HG02763 (cell line): ENCODE measurements at regions not wholly inside any gene's neighbourhood (a gene's known extent, or its start where the extent isn't known, plus 50 kb on each side); places are given as distances from the start of the nearest gene placed in this dataset.

Experiments
- ATAC-seq: cut with Tn5 transposase; IDR thresholded peaks from one replicate; pipeline ENCODE4 v1.9.1; 2021; ENCODE audit warnings: mild to moderate bottlenecking, moderate library complexity; ENCODE audit not compliant: unreplicated experiment

DNA sequence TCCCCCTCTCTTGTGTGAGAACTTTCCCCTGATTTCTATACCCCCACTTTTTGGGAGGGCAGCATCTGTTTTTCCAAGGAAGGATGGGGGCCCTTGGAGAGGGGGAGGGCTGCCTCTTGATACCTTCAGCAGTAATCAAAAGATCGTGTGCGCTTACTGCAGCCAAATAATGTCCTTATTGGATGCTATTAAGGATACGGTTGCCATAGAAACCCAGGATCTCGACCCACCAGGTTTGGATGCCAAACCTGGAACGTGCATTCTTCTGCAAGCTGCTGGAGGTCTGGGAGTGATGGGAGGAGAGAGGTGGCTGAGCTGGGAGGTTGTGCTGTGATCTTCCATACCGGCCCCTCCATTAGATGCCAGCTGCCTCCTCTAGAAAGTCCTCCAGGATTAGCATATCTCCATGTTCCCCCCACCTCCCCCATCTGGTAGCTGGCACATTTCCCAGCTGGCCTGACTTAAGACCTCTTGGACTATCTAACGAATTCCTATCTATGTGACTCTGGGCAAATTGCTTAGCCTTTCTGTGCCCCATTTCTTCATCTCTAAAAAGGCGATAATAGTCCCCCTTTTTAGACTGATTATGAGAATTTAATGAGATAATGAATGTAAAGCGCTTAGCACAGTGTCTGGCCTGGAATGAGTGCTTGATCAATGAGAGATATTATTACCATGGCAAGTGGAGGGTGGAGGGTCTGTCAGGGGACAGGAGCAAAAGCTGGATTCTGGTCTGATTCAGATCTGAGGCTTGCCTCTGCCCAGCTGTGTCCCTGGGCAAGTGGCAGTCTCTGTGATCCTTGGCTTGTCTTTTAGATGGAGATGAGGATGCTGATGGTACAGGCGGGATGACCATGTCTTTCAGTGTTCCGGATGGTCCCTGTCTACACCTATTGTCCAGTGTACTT lies 78.5 kb upstream of the PCBD1 start:
- no peak for ATAC-seq

DNA sequence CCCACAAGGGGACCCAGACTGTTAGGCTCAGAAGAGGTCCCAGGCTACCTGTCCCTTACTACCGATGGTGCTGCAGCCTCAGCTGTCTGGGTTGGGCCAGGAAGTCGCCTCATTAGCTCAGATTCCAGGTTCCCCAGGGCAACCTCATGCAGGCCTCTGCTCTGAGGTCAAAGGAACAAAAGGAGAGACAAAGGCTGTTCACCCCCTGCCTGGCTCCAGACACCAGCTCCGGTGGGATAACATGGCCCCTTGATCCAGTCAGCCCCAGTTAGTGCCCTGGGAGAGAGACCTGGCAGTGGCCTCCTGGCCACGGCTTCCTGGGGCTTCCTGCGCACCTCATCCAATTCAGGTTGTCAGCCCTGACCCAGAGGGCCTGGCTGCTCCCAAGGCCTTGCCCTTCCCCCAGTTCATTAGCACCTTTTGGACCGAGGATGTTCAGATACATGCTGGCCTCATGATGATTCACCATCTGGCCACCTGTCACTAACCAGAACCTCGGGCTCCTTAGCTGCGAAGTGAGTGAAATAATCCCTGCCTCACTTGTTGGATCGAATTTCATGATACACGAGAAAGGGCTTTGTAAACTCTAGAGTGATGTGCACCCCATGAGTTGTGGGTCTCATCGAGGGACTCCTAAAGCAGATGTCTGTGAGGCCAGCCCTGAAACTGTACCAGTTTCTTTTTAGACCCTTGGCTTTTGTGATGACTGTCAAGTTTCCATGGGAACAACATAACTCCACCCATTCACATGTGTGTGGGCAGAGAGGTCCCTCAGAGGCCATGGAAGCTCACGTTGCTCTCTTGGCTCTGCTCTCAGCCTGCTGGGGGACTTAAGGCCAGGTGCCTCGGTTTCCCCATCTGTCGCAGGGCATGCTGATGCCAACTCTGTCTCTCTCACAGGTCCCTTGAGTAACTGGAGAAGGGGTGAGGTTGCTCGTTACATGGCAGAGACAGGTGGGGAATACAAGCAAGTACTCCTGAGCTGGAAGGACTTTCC lies 79.5 kb upstream of the PCBD1 start:
- peak; percentile 58 for ATAC-seq

- no peak for ATAC-seq
Measured at GRCh38 chr10:70969188-70969587, 80.8 kb upstream of the PCBD1 start.

DNA sequence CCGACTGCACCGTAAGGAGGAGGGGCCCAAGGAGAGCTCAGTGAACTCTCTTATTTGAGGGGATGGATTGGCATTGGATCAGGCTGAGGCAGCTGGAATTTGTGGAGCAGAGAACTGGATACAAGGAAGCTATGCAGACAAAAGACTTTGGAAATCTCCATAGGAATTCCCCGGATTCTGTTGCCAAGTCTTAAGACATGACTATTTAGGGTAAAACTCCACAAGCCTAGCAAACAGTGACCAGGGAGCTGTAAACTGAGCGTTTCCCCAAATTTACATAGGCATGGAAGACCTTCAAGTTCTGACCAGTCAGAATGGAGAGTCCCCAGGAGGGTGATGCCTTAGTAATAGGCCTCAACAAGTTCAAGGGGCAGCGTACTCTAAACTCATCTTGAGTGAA lies 82.5 kb upstream of the PCBD1 start:
- no peak for ATAC-seq

- ATAC-seq: no peak
Measured at GRCh38 chr10:70973275-70973674, 84.9 kb upstream of the PCBD1 start.

DNA sequence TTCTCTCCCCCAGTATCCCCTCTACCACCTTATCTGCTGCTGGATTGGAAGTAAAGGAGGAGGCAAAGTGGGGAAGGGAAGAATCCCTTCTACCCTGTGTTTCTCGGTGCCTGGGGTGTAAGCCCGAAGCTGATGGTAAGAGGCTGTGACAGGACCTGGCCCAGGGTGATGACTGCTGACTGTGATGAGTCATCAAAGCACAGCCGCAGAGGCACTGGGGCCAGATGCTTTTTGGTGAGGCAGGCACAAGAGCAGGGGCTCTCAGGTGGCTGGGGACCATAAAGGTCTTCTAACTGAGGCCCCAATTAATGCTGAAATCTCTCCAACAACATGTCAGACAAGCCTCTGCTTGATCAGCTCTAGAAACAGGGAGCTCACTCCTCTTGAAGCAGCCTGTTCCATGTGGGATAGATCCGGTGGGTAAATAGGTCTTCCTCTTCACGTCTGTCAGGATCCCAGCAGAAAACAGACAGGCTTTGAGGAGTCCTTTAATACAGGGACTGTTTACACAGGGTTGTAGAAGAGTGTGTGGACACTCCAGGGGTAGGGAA lies 86.1 kb upstream of the PCBD1 start:
- ATAC-seq: no peak

DNA sequence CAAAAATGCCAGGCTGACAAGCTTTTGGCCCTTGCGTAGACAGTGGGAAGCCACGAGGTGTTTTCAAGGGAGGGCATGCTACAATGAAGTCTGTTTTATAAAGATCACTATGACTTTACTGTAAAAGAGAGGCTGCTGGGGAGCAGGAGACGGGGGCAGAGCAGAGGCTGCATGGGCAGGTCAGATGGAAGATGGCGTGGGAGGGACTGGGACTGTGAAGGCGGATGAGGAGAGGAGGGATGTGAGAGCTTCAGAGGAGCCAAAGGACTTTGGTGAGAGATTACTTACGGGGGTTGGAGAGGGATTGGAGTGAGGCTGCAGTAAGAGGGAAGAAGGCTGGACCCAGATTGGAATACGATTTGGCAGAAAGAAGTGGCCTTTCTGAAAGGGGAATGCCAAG lies 86.6 kb upstream of the PCBD1 start:
- ATAC-seq: no peak

DNA sequence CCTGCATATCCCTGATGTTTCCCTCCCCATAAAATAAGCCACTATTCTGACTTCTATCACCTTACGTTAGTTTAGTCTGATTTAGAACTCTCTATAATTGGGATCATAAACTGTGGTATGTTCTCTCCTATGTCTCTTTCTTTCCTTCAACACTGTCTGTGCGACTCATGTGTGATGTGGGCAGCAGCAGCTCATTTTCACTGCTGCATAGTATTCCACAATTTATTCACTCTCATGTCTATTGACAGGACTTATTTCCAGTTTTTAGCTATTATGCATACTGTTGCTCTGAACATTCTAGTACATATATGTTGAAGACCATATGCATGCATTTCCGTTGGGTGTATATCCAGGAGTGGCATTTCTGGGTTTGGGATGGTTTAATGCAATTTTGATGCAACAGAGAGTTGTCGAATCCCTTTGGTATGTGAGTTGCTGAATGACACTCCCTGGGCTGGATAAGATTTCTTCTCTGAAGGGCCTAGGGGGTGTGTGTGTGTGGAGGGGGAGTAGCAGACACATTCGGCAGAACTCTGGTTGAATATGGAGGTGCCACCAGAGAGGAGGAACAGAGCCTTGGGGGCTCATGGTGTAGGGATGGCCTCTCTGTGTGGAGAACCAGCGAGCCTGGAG lies 87.8 kb upstream of the PCBD1 start:
- no peak for ATAC-seq

GRCh38 chr10:70977625-70978024 lies 89.3 kb upstream of the PCBD1 start:
- no peak for ATAC-seq

GRCh38 chr10:70978181-70978580 lies 89.8 kb upstream of the PCBD1 start:
- no peak for ATAC-seq

DNA sequence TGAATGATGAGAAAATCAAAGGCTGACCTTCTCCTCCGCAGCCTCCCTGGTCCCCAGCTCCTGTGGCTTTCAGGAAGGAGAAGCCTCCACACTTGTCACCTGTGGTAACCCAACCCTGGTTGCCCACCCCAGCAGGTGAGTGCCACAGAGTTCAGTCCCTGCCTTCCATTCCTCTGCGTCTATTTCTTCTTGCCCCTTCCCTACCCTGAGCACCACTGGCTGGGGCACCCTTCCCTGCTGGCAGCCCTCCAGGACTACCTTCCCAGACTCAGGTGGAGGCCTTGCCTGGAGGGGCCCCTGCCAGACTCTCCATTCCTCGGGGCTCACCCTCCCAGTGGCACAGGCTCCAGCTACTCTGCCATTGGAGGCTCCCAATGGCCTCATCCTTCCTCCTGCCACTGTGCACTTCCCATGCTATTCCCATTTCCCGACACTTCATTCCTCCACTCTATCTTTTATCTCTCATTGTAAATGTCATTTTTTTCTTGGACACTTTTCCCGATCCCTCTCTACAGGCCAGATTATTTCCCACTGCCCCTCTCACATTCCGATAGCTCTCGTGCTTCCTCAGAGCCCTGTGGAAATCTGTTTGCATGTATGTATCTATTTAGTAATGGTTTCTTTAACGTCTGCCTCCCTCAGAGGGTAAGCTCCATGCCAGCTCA lies 90.6 kb upstream of the PCBD1 start:
- ATAC-seq: no peak

DNA sequence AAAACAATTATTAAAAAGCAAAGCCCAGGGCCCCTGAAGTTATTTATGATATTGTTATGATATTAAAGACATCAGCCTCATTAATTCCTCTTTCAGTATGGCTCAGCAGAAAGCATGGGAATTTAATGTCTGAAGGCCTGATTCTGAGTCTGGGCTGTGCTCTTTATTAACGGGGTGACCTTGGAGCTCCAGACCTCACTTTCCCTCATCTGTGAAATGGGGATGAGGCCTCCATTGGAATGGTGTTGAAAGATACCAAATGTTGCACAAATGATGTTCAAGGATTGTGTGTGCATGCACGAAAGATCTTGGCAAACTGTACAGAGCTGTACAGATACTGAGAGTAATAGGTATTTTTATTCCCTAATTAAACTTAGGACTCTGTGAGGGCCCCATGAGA lies 92.3 kb upstream of the PCBD1 start:
- no peak for ATAC-seq

DNA sequence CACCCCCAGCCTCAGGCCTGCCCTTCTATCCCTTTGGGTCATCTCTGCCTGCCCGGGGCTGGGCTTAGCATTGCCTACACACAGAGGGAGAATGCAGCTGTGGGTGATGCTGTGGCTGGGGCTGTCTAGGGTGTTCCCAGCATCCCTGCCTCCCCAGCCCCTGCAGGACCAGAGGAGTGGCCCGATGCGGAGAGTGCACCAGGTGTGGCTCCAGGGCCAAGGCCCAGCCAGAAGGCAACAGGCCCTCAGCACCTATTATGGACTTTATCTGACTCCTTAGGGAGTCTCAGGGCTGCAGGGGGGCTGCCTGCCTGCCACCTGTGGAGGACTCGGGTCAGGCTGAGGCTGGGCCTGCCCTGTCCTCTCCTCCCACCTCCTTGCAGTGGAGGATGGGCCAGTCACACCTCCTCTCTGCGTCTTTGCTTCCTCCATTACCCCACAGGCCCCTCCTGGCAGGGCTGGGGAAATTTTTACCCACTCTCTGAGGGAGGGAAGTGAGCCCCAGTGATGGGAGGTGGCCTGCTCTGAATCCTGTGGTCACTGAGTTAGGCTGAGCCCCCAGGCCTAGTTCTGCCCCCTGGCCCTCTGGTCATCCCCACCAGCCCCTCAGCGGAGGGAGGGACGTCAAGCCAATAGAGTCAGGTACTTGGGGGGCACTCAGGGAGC lies 92.9 kb upstream of the PCBD1 start:
- no peak for ATAC-seq

GRCh38 chr10:70981936-70982335 lies 93.6 kb upstream of the PCBD1 start:
- ATAC-seq: no peak

- ATAC-seq: peak; percentile 55
Measured at GRCh38 chr10:70982443-70982842, 94.1 kb upstream of the PCBD1 start.

DNA sequence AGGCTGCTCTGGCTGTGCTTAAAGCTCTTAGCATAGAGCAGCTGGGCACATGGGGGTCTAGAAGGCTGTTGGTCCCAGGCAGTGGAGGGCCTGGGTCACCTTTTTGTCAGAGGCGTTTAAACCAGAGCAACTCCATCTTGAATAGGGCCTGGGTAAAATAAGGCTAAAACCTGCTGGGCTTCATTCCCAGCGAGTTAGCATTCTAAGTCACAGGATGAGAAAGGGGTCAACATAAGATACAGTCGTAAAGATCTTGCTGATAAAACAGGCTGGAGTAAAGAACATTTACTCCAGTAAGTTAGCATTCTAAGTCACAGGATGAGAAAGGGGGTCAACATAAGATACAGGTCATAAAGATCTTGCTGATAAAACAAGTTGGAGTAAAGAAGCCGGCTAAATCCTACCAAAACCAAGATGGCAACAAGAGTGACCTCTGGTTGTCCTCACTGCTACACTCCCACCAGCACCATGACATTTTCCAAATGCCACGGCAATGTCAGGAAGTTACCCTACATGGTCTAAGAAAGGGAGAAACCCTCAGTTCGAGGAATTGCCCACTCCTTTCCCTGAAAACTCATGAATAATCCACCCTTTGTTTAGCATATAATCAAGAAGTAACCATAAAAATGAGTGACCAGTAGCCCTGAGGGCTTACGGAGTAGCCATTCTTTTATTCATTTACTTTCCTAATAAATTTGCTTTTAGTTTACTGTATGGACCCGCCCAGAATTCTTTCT lies 96.8 kb upstream of the PCBD1 start:
- ATAC-seq: no peak

DNA sequence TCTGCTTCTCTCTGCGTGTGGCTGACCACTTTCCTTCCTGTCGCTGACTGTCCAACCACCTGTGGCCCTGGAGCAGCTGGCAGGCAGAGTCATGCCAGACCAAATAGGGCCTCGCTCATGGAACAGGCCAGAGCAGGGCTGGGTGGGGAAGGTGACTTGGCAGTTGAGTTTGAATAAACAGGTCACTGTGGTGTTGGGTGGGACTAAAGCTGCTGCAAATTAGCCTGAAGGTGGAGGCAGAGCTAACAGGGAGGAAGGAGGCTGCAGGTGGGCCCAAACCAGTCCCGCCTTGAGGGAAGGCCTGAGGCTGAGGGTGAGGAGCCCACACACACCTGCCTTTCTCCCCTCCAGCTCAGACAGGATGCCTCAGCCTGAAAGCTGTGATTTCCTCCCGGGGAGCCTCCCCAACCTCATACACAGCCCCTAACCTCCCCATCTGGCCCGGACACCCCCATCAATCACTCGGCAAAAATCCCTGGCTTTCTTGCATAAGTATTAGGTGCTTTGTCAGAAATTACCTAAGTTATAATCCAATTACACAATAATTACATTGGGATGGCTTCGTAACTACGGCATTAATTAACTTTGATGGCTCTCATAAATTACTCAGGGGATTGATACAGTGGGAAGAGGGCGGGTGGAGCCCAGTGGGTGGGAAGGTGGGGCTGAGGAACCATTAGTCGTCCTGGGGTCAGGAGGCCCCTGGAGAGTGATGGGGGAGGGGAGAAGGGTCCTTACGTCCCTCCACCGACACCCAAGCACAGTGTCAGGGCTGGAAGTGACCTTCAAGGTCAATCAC lies 97.7 kb upstream of the PCBD1 start:
- no peak for ATAC-seq

GRCh38 chr10:70986623-70986950 lies 98.2 kb upstream of the PCBD1 start:
- ATAC-seq: no peak
